BE2C (cell line): ENCODE measurements at regions not wholly inside any gene's neighbourhood (a gene's known extent, or its start where the extent isn't known, plus 50 kb on each side); places are given as distances from the start of the nearest gene placed in this dataset.

Experiments used
- DNase-seq: peaks from one replicate; pipeline ENCODE4 v3.0.0-alpha.2; 2020
- H3K27me3 ChIP-seq: fragments of 250-450 bp; sonication (Bioruptor Pico); 2 replicates; pipeline ENCODE4 v1.5.1; 2020; ENCODE audit warnings: mild to moderate bottlenecking
- H3K36me3 ChIP-seq: fragments of 250-450 bp; sonication (Bioruptor Pico); 2 replicates; pipeline ENCODE4 v1.5.1; 2020; ENCODE audit warnings: mild to moderate bottlenecking
- H3K4me1 ChIP-seq: fragments of 250-450 bp; sonication (Bioruptor Pico); 2 replicates; pipeline ENCODE4 v1.5.1; 2020
- H3K4me3 ChIP-seq: 2 replicates; pipeline ENCODE4 v1.5.1; 2011; ENCODE audit warnings: low read depth, low read length
- H3K9me3 ChIP-seq: fragments of 250-450 bp; sonication (Bioruptor Pico); 2 replicates; pipeline ENCODE4 v1.5.1; 2020
- CTCF ChIP-seq: IDR thresholded peaks from 2 replicates; pipeline ENCODE4 v1.5.1; 2012; ENCODE audit warnings: mild to moderate bottlenecking, low read depth, low read length

- no peak for TF ChIP-seq CTCF
These were observed 86.2 kb downstream of the RRM2 start for GRCh38 chr2:10208736-10209135.

GRCh38 chr2:10209406-10209935 is 86.9 kb downstream of the RRM2 start:
- no peaks in the 10 kb centered on the region; the same call in 1 of the 2 replicates for H3K4me1 ChIP-seq
- no peaks in the 10 kb centered on the region for H3K36me3 ChIP-seq
- DNase-seq: no peak
- no peaks in the 10 kb centered on the region for H3K9me3 ChIP-seq
- no peak for TF ChIP-seq CTCF
- no peaks in the 10 kb centered on the region for H3K27me3 ChIP-seq
- no peak overlapping the region for H3K4me3 ChIP-seq

More at GRCh38 chr2:10208736-10209135, 86.2 kb downstream of the RRM2 start:
- Histone ChIP-seq H3K4me3 (no peak overlapping the region), H3K36me3 (no peaks in the 10 kb centered on the region), H3K4me1 (no peaks in the 10 kb centered on the region; the same call in 1 of the 2 replicates), H3K9me3 (no peaks in the 10 kb centered on the region), H3K27me3 (no peaks in the 10 kb centered on the region)
- DNase-seq: no peak

- Histone ChIP-seq H3K27me3 (no peaks in the 10 kb centered on the region), H3K9me3 (no peaks in the 10 kb centered on the region), H3K36me3 (no peaks in the 10 kb centered on the region), H3K4me1 (no peaks in the 10 kb centered on the region), H3K4me3 (no peak overlapping the region)
- TF ChIP-seq CTCF: no peak
- no peak for DNase-seq
These were observed 87.8 kb downstream of the RRM2 start for GRCh38 chr2:10210336-10210735.

GRCh38 chr2:10211844-10212422 is 89.4 kb downstream of the RRM2 start:
- DNase-seq: no peak
- no peaks in the 10 kb centered on the region for H3K9me3 ChIP-seq
- no peaks in the 10 kb centered on the region for H3K4me1 ChIP-seq
- no peaks in the 10 kb centered on the region for H3K27me3 ChIP-seq
- no peaks in the 10 kb centered on the region for H3K36me3 ChIP-seq
- no peak for TF ChIP-seq CTCF
- no peak overlapping the region for H3K4me3 ChIP-seq

GRCh38 chr2:10212827-10213226 is 89.9 kb upstream of the HPCAL1 start:
- Histone ChIP-seq H3K9me3 (no peaks in the 10 kb centered on the region), H3K27me3 (no peaks in the 10 kb centered on the region), H3K36me3 (no peaks in the 10 kb centered on the region), H3K4me3 (no peak overlapping the region), H3K4me1 (no peaks in the 10 kb centered on the region)
- no peak for DNase-seq
- TF ChIP-seq CTCF: no peak

GRCh38 chr2:10214179-10214578 is 88.5 kb upstream of the HPCAL1 start:
- no peak for TF ChIP-seq CTCF
- H3K9me3 ChIP-seq: no peaks in the 10 kb centered on the region
- DNase-seq: no peak
- no peak overlapping the region for H3K4me3 ChIP-seq
- no peaks in the 10 kb centered on the region for H3K27me3 ChIP-seq
- H3K36me3 ChIP-seq: no peaks in the 10 kb centered on the region
- H3K4me1 ChIP-seq: no peaks in the 10 kb centered on the region
